ENCODE measurements at regions not wholly inside any gene's neighbourhood (a gene's known extent, or its start where the extent isn't known, plus 50 kb on each side); places are given as distances from the start of the nearest gene placed in this dataset.

DNA sequence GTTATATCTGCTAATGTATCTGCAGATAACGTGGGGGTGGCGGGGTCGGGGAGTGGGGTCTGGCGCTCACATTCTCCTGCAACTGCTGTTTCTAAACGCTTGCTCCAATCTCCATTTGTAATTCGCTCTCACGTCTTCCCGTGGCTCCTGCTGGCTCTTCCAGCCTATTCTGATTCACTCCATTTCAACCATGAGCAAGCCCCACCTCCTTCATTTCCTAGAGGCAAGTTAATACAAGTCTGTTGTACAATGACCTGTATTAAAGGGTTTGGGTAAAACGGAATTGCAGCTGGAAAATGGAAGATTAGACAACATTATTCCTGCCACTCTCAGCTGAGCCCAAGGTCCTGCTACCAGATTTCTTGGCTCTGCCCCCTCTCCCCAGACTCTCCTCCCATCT is 132.3 kb downstream of the CSNK2A3 start:
- Histone ChIP-seq H3K27ac (ENCODE audit: low read length) (no peak overlapping the region), H3K4me3 (ENCODE audit: low read depth in 1 of 2, low read length in 2 of 2) (no peak overlapping the region), H3K36me3 (ENCODE audit: control insufficient read depth in 1 of 2, insufficient read depth in 2 of 2, low read length in 2 of 2) (no peaks in the 10 kb centered on the region), H3K27me3 (ENCODE audit: low read depth, low read length) (no peaks in the 10 kb centered on the region), H3K9me3 (ENCODE audit: control insufficient read depth in 1 of 2, low read length in 2 of 2) (no peaks in the 10 kb centered on the region), H3K4me1 (ENCODE audit: control insufficient read depth in 1 of 2, insufficient read depth in 2 of 2, low read length in 2 of 2) (no peaks in the 10 kb centered on the region)

DNA sequence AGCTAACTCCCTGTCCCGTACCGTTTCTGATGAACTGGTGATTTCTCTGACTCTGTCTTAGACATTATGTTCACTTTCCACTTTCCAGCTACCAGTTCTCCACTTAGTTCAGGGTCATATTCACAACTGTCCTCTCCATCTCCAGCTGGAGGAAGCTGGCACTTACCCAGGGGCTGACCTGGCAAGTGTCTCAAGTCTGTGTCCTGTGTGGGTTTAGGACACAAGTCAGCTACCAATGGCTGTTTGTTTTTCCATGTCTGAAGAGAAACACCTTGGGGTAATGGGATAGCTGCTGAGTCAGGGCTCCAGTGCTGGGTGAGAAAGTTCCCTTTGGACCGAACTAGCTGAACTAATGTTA is 134.4 kb downstream of the CSNK2A3 start:
- H3K27me3 ChIP-seq (ENCODE audit: low read depth, low read length), result no peaks in the 10 kb centered on the region
- no peaks in the 10 kb centered on the region for H3K9me3 ChIP-seq (ENCODE audit: control insufficient read depth in 1 of 2, low read length in 2 of 2)
- peaks cover 3 to 4% of the 10 kb centered on the region in 2 donors for H3K4me1 ChIP-seq (ENCODE audit: control insufficient read depth in 1 of 2, insufficient read depth in 2 of 2, low read length in 2 of 2)
- H3K4me3 ChIP-seq (ENCODE audit: low read depth in 1 of 2, low read length in 2 of 2), result no peak overlapping the region
- H3K36me3 ChIP-seq (ENCODE audit: control insufficient read depth in 1 of 2, insufficient read depth in 2 of 2, low read length in 2 of 2), result no peaks in the 10 kb centered on the region
- no peak overlapping the region for H3K27ac ChIP-seq (ENCODE audit: low read length)

DNA sequence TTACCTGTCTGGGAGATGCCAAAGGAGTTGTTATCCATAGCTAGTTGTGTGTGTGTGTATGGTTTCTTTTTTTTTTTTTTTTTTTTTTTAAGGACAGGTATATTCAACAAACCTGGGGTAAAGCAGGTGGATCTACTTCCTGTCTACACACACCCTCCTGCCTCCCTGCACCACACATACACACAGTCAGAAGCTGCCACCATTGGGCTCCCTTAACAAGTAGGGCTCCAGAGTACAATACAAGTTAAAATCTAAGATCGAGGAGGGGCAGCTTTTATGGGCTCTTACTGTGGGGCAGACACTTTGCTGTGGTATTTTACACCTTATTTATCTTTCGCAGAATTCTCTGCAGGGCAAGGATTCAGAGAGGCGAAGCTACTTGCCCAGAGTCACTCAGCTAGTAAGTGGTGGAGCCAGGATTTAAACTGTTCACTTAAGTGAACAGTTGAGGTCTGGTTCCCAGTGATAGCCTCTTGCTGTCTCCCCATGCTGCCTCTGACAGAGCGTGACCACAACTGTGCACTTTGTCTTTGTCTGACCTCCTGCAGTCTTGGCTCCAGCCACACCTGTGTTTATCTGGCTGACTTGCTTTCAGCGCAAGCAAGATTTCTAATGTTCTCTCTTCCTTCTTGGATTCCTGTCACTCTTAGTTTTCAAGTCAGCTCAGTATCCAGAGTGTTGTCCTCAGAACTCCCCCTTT is 135.0 kb downstream of the CSNK2A3 start:
- no peaks in the 10 kb centered on the region for H3K36me3 ChIP-seq (ENCODE audit: control insufficient read depth in 1 of 2, insufficient read depth in 2 of 2, low read length in 2 of 2)
- no peak overlapping the region for H3K27ac ChIP-seq (ENCODE audit: low read length)
- no peaks in the 10 kb centered on the region for H3K9me3 ChIP-seq (ENCODE audit: control insufficient read depth in 1 of 2, low read length in 2 of 2)
- peaks cover 4 to 8% of the 10 kb centered on the region in 2 donors for H3K4me1 ChIP-seq (ENCODE audit: control insufficient read depth in 1 of 2, insufficient read depth in 2 of 2, low read length in 2 of 2)
- H3K4me3 ChIP-seq (ENCODE audit: low read depth in 1 of 2, low read length in 2 of 2), result no peak overlapping the region
- H3K27me3 ChIP-seq (ENCODE audit: low read depth, low read length), result no peaks in the 10 kb centered on the region

DNA sequence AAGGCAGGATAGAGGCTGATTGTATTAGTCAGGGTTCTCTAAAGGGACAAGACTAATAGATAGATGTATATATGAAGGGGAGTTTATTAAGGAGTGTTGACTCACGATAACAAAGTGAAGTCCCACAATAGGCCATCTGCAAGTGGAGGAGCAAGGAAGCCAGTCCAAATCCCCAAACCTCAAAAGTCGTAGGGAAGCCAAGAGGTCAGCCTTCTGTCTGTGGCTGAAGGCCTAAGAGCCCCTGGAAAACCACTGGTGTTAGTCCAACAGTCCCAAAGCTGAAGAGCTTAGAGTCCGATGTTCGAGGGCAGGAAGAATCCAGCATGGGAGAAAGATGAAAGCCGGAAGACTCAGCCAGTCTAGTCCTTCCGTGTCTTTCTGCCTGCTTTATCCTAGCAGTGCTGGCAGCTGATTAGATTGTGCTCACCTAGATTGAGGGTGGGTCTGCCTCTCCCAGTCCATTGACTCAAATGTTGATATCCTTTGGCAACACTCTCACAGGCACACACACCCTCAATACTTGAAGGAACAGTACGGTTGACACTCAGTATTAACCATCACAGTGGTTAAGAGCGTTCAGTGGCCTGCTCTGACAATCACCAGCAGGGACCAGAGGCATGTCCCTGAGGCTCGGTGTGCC is 135.6 kb downstream of the CSNK2A3 start:
- Histone ChIP-seq H3K27ac (ENCODE audit: low read length) (no peak overlapping the region), H3K27me3 (ENCODE audit: low read depth, low read length) (no peaks in the 10 kb centered on the region), H3K4me1 (ENCODE audit: control insufficient read depth in 1 of 2, insufficient read depth in 2 of 2, low read length in 2 of 2) (peaks cover 4 to 11% of the 10 kb centered on the region in 2 donors), H3K36me3 (ENCODE audit: control insufficient read depth in 1 of 2, insufficient read depth in 2 of 2, low read length in 2 of 2) (no peaks in the 10 kb centered on the region), H3K9me3 (ENCODE audit: control insufficient read depth in 1 of 2, low read length in 2 of 2) (no peaks in the 10 kb centered on the region), H3K4me3 (ENCODE audit: low read depth in 1 of 2, low read length in 2 of 2) (no peak overlapping the region)

DNA sequence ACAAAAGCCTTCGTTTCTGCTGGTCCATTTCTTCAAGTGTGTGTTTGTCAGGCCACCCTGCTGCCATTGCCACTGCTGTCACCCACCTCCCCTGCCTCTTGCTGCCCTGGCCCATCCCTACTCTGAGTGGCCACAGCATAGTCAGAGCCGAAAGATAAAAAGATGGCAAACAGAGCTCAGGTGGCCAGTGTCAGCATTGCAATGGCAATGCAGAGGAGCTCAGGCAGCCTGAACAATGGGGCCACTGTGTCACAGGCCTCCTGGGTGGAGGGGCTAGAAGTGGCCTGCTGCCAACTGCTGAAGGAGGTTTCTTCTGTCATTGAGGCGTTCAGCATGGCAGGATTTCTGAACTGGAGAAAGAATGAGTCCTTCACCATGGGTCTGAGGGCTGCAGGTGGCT is 137.1 kb downstream of the CSNK2A3 start:
- Histone ChIP-seq H3K27me3 (ENCODE audit: low read depth, low read length) (no peaks in the 10 kb centered on the region), H3K36me3 (ENCODE audit: control insufficient read depth in 1 of 2, insufficient read depth in 2 of 2, low read length in 2 of 2) (no peaks in the 10 kb centered on the region), H3K4me3 (ENCODE audit: low read depth in 1 of 2, low read length in 2 of 2) (no peak overlapping the region), H3K27ac (ENCODE audit: low read length) (no peak overlapping the region), H3K9me3 (ENCODE audit: control insufficient read depth in 1 of 2, low read length in 2 of 2) (no peaks in the 10 kb centered on the region), H3K4me1 (ENCODE audit: control insufficient read depth in 1 of 2, insufficient read depth in 2 of 2, low read length in 2 of 2) (peaks cover 4 to 19% of the 10 kb centered on the region in 2 donors)

DNA sequence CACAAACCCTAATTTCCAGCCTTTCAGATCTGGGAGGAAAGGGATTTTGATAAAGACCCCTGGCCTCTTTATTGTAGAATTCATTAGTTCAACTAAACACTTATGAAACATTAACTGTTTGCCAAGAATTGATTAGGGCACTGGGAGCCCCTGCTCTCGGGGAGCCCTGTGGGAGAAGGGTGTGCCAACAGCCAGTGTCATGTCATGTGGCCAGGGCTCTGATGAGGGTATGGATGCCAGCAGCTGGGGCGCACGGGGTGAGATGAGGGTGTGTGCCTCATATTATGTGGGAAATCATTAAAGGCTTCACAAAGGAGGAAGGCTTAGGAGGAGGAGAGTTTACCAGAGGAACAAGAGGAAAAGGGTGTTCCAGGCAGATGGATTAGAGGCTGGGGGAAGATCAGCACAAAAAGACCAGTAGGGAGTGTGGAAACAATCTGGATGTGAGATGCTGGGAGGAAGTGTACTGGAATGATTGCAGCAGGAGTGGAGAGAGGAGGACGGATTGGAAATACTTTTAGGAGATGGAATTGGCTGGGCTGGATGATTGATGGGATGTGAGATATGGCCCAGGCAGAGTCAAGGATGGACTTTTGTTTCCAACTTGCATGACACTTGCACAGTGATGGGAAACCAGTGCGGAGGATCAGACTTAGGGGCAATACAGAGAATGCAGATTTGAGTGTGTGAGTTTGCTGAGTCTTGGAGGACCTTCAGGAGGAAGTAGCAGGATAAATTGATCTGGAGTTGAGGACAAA is 137.8 kb downstream of the CSNK2A3 start:
- Histone ChIP-seq H3K9me3 (ENCODE audit: control insufficient read depth in 1 of 2, low read length in 2 of 2) (no peaks in the 10 kb centered on the region), H3K4me3 (ENCODE audit: low read depth in 1 of 2, low read length in 2 of 2) (no peak overlapping the region), H3K27me3 (ENCODE audit: low read depth, low read length) (no peaks in the 10 kb centered on the region), H3K27ac (ENCODE audit: low read length) (no peak overlapping the region), H3K36me3 (ENCODE audit: control insufficient read depth in 1 of 2, insufficient read depth in 2 of 2, low read length in 2 of 2) (no peaks in the 10 kb centered on the region), H3K4me1 (ENCODE audit: control insufficient read depth in 1 of 2, insufficient read depth in 2 of 2, low read length in 2 of 2) (peaks cover 4 to 19% of the 10 kb centered on the region in 2 donors)

DNA sequence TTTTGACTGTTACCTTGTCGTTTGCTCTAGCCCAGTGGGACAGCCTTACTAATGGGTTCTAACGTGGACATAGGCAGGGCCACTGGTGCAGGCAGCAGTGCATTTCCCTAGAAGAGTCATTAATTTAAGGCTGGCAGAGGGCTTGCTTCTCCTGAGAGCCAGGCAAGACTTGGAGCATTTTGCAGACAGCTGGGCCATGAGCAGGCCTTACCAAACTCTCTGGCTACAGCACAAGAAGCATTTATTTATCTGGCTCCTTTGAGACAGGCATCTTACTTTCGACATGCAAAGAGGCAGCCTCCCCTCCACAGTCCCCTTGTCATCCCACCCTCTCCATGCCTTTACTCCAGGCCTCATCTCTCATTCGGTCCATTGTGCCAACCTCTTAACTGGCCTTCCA is 139.9 kb downstream of the CSNK2A3 start:
- Histone ChIP-seq H3K4me3 (ENCODE audit: low read depth in 1 of 2, low read length in 2 of 2) (no peak overlapping the region), H3K9me3 (ENCODE audit: control insufficient read depth in 1 of 2, low read length in 2 of 2) (no peaks in the 10 kb centered on the region), H3K4me1 (ENCODE audit: control insufficient read depth in 1 of 2, insufficient read depth in 2 of 2, low read length in 2 of 2) (peaks cover 4 to 19% of the 10 kb centered on the region in 2 donors), H3K36me3 (ENCODE audit: control insufficient read depth in 1 of 2, insufficient read depth in 2 of 2, low read length in 2 of 2) (no peaks in the 10 kb centered on the region), H3K27ac (ENCODE audit: low read length) (no peak overlapping the region), H3K27me3 (ENCODE audit: low read depth, low read length) (no peaks in the 10 kb centered on the region)

DNA sequence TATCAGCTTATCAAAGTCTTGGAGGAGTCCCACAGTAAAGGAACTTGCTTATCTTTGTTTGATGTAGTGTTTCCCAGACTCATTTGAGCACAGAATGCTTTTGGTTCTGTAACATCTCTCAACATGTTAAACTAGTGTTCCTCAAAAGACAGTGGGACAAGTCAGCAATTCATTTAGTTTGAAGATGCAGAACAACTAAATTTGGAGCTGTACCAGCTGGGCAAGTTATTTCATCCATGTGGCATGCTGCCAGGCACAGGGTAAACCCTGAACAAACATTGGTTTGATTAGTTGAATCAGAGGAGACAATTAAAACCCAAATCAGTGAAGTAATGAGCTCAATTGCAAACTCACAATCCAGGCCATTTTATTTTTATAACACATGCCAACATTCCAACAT is 141.2 kb downstream of the CSNK2A3 start:
- Histone ChIP-seq H3K4me1 (ENCODE audit: control insufficient read depth in 1 of 2, insufficient read depth in 2 of 2, low read length in 2 of 2) (peaks cover 4 to 19% of the 10 kb centered on the region in 2 donors), H3K27ac (ENCODE audit: low read length) (no peak overlapping the region), H3K4me3 (ENCODE audit: low read depth in 1 of 2, low read length in 2 of 2) (no peak overlapping the region), H3K27me3 (ENCODE audit: low read depth, low read length) (no peaks in the 10 kb centered on the region), H3K36me3 (ENCODE audit: control insufficient read depth in 1 of 2, insufficient read depth in 2 of 2, low read length in 2 of 2) (no peaks in the 10 kb centered on the region), H3K9me3 (ENCODE audit: control insufficient read depth in 1 of 2, low read length in 2 of 2) (no peaks in the 10 kb centered on the region)

DNA sequence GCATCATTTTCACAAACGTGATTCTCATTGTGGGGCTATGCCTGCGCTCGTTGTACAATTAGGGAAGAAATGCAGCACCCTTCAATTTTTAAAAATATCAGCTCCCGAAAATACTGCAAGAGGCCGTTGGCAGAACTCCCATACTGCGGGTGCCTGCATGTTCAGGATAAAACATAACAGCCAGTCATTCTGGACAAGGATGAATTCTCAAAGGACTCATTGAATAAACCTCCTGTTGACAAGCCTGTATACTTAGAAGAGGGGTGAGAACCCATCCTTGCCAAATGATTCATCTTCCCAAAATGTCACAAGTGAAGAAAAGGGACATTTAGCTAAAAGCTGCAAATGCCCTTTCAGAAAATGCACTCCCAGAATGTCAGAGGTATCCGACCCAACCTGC is 141.9 kb downstream of the CSNK2A3 start:
- no peak overlapping the region for H3K4me3 ChIP-seq (ENCODE audit: low read depth in 1 of 2, low read length in 2 of 2)
- H3K27ac ChIP-seq (ENCODE audit: low read length), result no peak overlapping the region
- H3K27me3 ChIP-seq (ENCODE audit: low read depth, low read length), result no peaks in the 10 kb centered on the region
- peaks cover 4 to 19% of the 10 kb centered on the region in 2 donors for H3K4me1 ChIP-seq (ENCODE audit: control insufficient read depth in 1 of 2, insufficient read depth in 2 of 2, low read length in 2 of 2)
- no peaks in the 10 kb centered on the region for H3K9me3 ChIP-seq (ENCODE audit: control insufficient read depth in 1 of 2, low read length in 2 of 2)
- no peaks in the 10 kb centered on the region for H3K36me3 ChIP-seq (ENCODE audit: control insufficient read depth in 1 of 2, insufficient read depth in 2 of 2, low read length in 2 of 2)

DNA sequence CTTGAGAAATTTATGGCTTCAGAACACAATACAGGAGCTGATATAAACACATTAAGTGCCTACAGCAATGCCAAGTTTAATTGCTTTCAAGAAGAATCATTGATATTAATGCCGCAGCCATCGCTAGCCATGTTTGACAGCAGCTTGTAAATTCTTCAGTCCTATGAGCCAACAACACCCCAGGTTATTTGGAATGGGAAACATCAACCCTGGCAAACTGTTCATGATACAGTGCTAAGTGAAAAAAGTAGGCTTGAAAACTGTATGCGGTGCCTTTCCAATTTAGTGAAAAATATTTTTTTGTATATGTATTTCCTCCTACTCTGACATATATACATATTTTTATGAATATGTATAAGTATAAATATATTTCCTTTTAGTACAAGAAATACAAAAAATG is 142.6 kb downstream of the CSNK2A3 start:
- Histone ChIP-seq H3K36me3 (ENCODE audit: control insufficient read depth in 1 of 2, insufficient read depth in 2 of 2, low read length in 2 of 2) (no peaks in the 10 kb centered on the region), H3K27ac (ENCODE audit: low read length) (no peak overlapping the region), H3K4me1 (ENCODE audit: control insufficient read depth in 1 of 2, insufficient read depth in 2 of 2, low read length in 2 of 2) (peaks cover 4 to 19% of the 10 kb centered on the region in 2 donors), H3K27me3 (ENCODE audit: low read depth, low read length) (no peaks in the 10 kb centered on the region), H3K9me3 (ENCODE audit: control insufficient read depth in 1 of 2, low read length in 2 of 2) (no peaks in the 10 kb centered on the region), H3K4me3 (ENCODE audit: low read depth in 1 of 2, low read length in 2 of 2) (no peak overlapping the region)

DNA sequence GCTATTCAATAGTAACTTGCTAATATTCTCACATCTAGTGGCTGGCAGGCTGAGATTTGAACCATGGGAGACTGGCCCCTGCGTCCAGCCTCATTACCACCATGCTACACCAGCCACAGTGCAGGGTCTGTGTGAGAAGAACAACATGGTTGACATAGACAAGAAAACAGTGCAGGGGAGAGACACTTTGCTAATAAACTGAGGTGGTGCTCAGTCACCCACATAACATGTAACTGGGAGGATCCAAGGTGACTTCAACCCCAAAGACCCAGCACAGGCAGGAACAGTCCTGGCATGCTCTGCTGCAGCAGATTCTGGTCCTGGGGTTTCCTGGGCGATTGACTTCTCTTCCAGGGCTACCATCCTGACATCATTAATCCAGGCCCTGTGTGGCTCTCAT is 143.1 kb downstream of the CSNK2A3 start:
- Histone ChIP-seq H3K4me1 (ENCODE audit: control insufficient read depth in 1 of 2, insufficient read depth in 2 of 2, low read length in 2 of 2) (peaks cover 4 to 19% of the 10 kb centered on the region in 2 donors), H3K27ac (ENCODE audit: low read length) (no peak overlapping the region), H3K27me3 (ENCODE audit: low read depth, low read length) (no peaks in the 10 kb centered on the region), H3K9me3 (ENCODE audit: control insufficient read depth in 1 of 2, low read length in 2 of 2) (no peaks in the 10 kb centered on the region), H3K36me3 (ENCODE audit: control insufficient read depth in 1 of 2, insufficient read depth in 2 of 2, low read length in 2 of 2) (no peaks in the 10 kb centered on the region), H3K4me3 (ENCODE audit: low read depth in 1 of 2, low read length in 2 of 2) (no peak overlapping the region)

Measured in muscle layer of duodenum (tissue), 2 donors.